NOMO-1 treated with DMSO at 0.1 percent for 48 hours (cell line): ENCODE measurements at regions not wholly inside any gene's neighbourhood (a gene's known extent, or its start where the extent isn't known, plus 50 kb on each side); places are given as distances from the start of the nearest gene placed in this dataset.
"Not testable (repeated sequence)": the region's sequence is repeated elsewhere in the genome, so short reads cannot be mapped to it uniquely, and the experiment has no call there.

Experiments
- DNase-seq: peaks from one replicate; lab custom pipeline; 2025; ENCODE audit not compliant: unreplicated experiment; lab: John Stamatoyannopoulos, UW

DNA sequence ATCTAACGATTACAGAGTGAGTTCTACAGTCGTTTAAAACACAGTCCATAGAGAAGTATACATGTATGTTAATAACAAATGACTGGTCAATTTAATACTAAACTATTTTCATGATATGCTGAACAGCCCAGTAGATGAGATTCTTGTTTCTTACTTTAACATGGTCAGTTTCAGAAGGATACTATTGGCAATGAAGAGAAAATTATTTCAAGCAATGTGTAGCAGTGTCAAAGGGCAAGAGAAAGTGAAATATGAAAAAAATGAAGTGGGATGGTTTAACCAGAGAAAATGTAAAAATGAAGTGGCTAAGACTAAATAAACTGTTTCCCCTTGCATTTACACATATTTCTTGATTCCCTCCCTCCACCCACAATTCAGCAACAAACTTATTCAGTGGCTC lies 192.1 kb upstream of the TTC14 start:
- no peak for DNase-seq

DNA sequence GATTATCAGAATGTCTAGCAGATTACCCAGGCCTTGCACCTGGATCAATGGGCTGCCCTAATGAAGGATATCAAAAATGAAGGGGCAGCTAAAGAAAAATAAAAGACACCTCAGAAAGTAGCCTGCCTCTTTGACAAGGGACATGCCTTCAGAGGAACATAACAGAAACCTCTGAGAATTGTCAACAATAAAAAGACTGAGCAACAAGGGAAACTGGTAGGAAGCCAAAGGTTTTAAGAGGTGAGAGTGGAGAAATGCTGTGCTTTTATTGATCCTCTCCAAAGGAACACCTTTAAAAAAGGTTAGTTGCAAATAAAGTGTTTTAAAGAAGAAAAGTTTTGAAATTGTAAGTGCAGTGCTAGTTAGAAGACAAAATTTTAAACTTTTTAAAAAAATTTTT lies 187.8 kb upstream of the TTC14 start:
- no peak for DNase-seq

DNA sequence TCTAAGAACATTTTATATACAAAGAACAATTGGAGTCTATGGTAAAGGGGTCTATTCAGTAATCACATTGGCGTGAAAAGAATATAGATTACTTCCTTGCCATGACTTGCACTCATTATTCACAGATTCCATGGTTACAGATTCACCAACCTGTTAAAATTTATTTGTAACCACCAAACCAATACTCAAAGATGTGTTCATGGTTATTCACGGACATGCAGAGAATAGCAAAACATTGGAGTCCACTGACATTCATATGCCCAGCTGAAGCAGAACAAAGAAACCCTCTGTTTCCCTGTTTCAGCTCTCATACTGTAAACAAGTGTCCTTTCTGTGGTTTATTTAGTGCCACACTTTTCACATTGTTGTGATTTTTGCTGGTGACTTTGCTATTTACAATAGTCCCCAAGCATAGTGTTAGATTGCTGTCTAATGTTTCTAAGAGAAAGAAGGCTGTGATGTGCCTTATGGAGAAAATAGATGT lies 185.8 kb upstream of the TTC14 start:
- DNase-seq = no peak

DNA sequence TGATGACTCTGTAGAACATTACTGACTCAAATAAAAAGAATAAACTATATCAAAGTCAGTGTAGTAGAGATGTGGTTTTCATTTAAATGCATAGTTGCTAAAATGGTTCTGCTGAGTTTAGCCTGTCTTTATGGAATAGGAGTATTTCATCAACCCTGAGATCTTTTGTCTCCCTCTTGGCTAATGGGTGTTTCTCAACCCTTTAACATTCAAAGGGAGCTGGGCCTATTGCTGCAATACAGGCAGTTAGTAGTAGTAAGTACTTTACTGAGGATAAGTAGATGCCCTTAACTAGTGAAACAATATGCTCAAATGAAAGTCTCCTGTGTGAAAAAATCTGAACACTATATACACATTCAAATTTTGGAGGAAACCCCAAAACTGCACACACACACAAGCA lies 184.7 kb upstream of the TTC14 start:
- peak; percentile 78 for DNase-seq

DNA sequence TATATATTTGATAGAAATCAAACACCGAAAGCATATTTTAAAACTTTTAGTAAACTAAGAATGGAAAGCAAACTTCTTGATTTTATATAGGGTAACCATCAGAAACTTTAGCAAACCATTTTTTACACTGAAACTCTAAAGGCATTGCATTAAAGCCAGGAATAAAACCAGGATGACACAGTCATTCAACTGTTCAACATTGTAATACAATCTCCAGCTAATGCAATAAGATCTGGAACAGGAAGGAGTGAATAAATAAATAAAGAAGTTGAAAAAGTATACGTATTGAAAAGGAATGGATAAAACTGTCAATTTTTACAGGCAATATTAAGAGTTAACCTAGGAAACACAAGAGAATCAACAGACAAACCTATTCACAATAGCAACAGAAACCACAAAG lies 181.9 kb upstream of the TTC14 start:
- DNase-seq = no peak

DNA sequence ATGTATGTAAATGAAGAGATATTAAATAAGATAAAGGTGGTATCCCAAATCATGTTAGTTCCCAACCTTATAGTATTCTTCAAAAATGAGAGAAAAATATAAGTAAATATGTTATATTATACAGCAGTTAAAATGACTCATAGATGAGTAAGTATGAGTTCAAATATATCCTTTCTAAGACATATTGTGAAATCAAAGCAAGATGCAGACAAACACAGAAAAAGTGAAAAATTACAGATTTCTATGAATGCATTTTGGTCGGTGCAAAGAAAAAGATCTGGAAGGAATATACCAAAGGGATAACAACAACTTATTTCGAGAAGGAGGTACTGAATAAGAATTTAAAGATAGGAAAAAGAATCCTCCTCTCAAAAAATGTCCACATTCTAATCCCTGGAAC lies 181.2 kb upstream of the TTC14 start:
- DNase-seq = peak; percentile 27

DNA sequence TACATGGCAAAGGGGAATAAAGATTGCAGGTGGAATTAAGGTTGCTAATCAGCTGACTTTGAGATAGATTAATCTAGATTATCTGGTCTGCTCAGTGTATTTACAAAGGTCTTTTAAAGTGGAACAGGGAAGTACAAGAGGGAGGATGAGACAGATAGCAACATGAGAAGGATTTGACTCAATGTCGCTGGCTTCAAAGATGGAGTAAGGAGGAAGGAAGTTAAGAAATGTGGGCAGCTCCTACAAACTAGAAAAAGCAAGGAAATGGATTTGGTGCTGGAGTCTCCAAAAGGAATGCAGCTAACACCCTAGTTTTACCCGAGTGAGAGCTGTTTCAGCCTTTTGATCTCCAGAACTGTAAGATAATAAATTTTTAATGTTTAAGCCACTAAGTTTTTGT lies 180.7 kb upstream of the TTC14 start:
- peak; percentile 20 for DNase-seq

DNA sequence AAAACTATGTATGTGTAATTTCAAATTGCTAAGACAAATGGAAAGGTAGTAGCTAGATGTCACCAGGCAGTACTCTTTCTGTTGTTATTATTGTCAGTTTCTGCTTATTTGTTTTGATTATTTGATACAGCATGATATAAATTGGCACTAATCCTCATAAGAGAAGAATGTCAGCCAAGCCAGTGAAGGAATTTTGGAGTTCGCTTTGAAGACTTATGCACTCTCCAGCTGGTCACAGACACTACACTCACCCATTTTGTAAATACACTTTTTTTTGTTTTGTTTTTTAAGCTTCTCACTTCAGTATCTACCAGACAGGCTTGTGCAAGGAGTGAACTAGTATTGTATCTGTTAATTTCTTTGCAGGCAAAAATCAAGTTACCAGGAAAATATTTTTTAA lies 180.2 kb upstream of the TTC14 start:
- DNase-seq = no peak

DNA sequence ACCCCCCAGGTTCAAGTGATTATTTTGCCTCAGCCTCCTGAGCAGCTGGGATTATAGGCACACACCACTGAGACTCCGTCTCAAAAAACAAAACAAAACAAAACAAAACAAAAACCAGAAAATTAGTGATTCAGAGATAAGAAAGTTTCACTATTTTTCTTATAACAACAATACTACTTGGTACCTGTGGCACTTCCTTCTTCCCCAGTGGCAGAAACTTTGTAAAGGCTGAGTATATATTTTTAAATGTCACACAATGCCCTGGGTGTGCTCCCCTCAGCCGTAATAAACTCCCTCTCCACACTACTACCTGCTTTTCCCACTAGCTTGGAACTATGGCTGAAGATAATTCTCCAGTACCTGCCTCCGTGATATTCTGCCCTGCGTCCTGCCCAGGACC lies 177.7 kb upstream of the TTC14 start:
- not testable (repeated sequence) for DNase-seq

DNA sequence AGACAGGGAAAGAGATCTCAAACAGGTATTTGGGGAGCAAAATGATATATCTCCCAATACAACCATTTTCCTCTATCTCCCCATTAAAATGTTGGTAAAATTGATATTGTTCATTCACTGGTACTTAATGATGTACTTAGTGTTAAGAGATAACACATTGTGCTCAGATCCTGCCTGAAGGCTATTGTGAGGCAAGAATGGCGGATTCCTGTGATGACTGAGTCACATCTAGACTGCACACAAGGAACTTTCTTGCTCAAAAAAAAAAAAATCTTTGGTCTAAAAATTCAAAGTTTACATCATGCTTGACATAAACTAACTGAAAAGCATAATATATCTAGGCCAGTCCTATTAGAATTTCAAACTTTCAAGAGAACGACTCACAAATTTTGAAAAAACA lies 171.1 kb upstream of the TTC14 start:
- DNase-seq = no peak

DNA sequence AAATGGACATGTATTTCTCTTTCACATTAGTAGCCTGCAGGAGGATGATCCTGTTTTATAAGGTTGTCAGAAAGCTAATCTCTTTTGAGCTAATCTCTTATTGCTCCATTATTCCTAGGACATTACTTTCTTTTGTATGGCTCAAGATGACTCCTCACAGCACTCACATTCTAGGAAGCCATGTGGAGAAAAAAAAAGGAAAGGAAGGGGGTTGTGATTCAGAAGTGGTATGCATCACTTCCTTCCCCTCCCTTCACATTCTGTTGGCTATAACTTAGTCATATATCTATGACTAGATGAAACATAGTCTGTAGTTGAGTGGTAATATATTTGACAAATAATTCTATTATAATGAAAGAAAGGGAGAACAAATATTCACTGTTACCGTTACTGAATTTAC lies 168.8 kb upstream of the TTC14 start:
- DNase-seq = peak; percentile 21

DNA sequence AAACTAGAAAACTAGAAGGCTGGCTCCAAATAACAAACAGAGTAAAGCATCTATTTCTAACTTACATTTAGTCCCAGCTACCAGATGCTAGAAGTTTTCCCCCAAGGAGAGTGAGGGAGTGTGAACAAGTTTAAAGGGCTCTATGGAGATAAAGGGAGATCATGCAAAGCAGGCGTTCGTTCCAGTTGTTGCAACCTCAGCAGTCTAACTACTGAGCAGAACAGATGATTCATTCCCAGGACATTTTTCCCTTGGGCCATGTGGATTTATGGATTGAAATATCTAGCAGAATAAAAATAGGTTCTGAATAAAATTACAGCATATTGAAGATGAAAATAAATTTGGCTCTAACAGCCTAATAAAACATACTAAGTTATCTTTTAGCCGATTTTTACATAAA lies 154.8 kb upstream of the TTC14 start:
- no peak for DNase-seq

DNA sequence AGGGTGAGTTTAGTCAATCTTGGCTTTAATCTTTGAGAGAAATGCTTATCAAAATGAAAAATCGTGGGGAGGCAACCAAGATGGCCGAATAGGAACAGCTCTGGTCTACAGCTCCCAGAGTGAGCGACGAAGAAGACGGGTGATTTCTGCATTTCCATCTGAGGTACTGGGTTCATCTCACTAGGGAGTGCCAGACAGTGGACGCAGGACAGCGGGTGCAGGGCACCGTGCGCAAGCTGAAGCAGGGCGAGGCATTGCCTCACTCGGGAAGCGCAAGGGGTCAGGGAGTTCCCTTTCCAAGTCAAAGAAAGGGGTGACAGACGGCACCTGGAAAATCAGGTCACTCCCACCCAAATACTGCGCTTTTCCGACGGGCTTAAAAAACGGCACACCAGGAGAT lies 153.6 kb upstream of the TTC14 start:
- not testable (repeated sequence) for DNase-seq

DNA sequence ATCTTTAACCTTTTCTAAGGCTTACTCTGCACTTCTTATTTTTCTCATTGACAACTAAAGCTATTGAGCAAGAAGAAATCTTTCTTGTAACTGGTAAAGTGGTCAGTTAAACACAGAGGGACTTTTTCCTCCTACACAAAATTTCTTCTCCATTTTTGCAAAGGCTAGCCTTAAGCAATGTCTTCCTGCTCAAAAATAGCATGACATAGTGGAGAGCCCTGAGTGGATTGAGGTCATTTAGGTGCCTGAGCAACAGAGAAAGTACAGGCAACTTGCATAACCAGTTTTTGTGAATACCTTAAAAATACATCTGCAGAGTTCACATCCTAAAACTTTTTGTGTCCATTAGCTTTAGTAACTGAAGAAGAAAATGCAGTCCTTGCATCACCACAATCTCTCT lies 144.7 kb upstream of the TTC14 start:
- peak; percentile 95 for DNase-seq

DNA sequence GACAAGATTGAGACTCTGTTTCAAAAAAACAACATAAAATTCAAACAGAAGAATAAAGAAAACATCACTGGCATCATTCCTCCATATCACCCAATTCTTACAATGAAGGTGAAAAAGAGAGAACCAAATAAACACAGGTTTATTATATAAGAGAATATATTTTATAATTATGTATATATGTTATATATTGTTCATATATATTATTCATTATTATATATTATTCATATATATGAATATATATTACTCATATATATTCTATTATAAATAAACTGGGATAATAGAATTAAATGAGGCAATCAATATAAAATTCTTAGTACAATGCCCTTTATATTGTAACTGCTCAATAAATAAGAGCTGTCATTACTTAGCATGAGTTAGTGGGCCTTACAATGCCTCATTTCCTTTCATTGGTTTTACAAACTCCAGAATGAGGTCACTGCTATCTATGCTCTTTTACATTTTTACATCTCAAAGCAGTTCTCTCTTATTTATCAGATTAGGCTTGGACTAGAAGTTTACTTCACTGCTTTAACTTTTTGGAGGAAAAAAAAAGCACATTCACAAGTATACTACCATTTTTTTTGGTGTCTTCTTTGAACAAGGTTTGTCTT lies 135.5 kb upstream of the TTC14 start:
- no peak for DNase-seq

DNA sequence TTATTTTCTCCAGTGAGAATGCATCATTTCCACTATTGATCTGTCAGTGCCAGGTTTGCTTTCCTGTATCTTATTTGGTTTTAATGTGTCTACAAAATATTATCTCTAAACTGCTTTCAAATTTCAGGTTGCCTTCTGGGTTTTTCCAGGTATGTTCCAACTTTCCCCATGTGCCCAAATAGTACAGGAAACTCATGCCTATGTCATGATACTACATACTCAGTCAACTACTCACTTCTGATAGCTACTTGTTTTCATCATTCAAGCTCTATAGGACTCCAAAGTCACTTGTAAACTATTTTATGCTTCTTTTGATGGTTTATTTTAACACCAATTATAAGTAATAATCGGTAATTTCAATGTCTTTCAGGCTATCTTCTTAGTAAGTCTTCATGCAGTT lies 134.8 kb upstream of the TTC14 start:
- no peak for DNase-seq

DNA sequence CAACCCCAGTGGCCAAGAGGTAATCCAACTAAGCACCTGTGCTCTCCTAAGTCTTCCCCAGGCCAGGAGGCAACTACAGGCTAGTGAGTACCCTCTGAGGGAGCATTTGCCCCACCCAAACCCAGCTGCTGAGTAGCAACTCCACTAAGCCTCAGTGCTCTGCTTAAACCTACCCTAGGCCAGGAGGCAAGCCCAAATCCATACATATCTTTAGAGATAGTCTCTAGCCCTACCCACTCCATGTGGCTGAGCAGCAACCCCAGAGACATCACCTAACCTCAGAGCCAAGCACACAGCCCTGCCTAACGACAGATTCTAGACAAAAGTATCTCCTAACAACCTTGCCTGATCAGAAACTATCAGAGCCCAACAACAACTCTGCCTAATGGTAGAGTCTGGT lies 132.8 kb upstream of the TTC14 start:
- DNase-seq = no peak

DNA sequence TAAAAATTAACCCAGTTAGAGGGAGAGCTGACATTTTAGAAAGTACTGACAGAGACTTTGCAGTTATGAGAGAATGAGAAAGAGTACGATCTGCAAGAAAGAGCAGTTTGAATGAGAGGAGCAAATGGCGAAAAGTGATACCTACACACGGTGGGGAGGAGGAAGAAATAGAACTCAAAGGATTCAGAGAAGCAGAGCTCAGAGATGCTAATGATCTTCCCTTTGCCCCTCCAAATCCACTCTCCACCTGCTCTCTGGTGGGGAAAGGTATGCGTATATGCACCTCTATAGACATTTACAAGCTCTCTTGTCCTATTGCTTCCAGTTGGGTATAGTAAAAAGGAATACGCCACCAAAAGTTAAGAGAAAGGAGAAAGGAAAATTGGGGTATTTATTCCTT lies 123.3 kb upstream of the TTC14 start:
- DNase-seq = no peak

DNA sequence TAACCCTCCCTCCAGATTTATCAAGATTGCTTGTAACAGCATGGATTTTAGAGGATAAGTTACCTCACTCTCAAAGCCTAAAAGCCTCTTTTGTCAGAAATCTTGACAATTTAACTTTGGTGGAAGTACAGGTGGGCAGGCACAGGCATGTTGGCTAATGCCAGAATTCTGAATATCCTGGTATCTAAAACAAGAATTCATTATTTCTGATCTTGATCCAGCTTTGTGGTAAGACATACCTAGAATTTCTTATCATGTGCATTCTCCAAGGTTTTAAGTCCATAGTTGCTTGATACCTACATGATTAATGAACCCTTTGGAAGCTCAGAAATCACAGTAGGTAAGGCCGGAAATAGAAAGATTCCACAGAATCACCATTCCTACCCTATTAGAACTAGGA lies 109.9 kb upstream of the TTC14 start:
- no peak for DNase-seq

DNA sequence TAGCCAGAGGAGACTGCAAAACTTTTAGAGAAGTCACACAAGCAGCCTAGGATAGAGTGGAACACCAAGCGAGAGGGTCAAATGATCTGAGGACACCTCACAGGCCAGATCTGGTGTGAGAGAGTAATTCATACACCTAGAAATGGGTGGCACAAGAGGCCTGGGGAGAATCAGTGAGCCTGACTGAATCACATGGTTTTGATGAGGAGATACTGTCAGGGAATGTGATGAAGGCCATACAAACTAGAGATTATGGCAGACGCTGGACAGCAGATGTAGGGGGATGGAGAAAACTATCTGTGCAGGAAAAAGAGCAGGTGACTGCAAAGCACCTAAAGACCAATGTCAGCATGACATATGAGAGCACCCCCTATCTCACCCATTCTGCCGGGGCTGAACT lies 105.0 kb upstream of the TTC14 start:
- DNase-seq = no peak

DNA sequence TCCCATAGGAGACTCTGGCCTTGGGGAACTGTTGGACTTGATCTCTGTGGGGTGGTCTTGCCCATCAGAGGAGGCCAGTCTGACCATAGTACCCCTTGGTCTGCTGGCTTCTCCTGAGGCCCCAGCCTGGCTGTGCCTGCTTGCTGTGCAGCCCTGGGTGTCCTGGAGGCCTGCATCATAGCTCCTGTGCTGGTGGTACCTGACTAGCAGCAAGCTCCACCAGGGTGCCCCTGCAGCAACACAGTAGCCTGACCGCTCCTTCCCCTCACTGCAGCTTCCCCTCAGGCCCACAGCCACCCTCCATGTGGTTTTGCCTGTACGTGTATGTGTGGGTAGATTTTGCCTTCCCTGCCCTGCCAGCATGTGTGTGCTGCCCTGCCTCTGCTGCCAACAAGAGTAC lies 85.6 kb upstream of the TTC14 start:
- no peak for DNase-seq

DNA sequence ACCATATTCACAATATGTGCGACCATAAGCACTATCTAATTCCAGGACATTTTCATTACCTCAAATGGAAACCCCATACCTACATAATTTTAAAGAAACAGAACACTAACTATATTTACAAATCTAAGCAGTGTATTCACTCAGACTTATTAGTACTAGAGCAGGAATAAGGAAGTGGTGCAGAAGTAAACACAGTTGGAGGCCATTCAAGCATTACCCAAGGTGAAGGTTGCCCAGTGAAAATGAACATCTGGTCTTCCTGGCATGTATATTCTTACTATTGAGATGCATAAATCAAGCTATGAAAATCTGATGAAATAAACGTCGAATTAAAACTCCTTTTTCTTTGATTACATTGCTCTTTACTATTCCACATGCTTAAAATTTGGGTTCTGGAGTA lies 78.9 kb upstream of the TTC14 start:
- no peak for DNase-seq

DNA sequence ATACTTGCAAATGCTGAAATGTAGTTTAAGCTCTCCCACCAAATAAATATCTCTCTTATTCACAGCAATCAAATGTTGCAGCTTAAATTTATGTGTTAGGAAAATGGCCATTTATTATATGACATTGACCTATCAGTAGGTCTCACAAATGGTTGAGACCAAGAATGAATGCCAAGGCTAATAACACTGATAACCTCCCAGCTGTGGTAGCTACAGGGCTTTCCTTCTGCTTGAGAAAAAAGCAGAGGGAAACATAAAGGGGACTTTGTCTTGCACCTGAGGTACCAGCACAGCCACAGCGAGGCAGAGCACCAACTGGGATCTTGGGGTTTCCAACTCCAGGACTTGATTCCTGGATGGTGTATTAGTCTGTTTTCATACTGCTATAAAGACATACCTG lies 73.1 kb upstream of the TTC14 start:
- DNase-seq = no peak

DNA sequence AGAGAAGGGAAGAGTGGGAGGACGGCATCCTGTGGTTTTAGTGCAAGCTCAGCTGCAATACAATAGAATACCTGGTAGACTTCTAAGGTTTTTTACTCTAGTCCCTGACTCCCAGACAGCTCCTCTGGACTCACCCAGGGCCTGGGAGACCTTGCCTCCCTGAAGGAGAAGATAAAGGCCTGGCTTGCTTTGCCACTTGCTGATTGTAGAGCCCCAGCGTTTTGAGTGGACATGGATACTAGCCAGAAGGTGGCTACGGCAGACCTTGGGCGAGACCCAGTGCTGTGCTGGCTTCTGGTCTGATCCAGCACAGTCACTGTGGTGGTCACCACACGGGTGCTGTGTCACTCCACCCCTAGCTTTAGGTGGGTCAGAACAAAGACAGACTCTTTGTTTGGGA lies 72.2 kb upstream of the TTC14 start:
- no peak for DNase-seq
